ENCODE measurements at regions not wholly inside any gene's neighbourhood (a gene's known extent, or its start where the extent isn't known, plus 50 kb on each side); places are given as distances from the start of the nearest gene placed in this dataset.
"Not testable (repeated sequence)": the region's sequence is repeated elsewhere in the genome, so short reads cannot be mapped to it uniquely, and the experiment has no call there.

DNA sequence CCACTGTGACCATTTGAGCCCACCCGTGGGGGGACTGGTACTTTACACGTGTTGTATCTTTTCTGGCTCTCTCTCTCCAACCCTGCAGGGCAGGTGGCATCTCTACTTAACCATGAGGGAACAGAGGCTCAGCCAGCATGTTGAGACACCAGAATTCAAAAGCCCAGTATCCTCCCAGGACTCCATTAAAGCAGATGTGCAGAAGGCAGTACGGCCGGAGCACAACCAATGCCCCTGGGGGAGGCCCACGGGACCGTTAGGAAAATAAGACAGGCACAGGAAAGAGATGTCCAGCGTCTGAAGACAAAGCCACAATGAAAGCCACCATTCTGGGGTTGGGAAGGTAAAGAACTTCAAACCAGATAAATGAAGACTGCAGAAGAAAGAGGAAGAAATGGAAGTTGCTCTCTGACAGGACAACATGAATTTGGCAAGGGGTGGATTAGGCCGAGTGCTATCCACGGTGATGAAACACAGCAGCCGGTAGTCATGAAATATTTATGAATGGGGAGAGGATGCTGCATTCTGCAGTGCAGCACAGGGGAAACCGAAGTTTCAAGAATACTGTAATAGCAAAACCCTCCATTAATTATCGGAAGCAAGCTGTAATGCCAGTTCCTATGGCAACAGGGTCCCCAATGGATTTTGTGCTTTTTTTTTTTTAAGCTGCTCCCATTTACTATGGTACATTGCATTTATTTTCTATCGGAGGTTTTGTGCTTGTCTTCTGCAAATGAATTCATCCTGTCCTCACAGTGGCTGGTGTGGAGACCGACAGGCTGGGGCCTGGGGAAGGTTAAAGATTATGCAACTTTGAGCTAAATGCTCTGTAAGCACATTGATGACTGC, 179.4 kb downstream of the NRN1 start:
- Histone ChIP-seq H3K9ac (ENCODE audit: low read length) (no peak overlapping the region), H3K9me3 (ENCODE audit: insufficient read depth, low read depth, low read length) (no peaks in the 10 kb centered on the region), H3K4me1 (ENCODE audit: insufficient read depth, low read length) (no peaks in the 10 kb centered on the region), H3K27ac (ENCODE audit: low read depth, low read length) (no peak overlapping the region), H3K36me3 (ENCODE audit: insufficient read depth, low read length) (no peaks in the 10 kb centered on the region), H2AFZ (ENCODE audit: low read depth, low read length) (no peak overlapping the region), H3K79me2 (ENCODE audit: insufficient read depth, low read length) (no peaks in the 10 kb centered on the region), H3K4me2 (ENCODE audit: low read length) (no peak overlapping the region), H4K20me1 (ENCODE audit: insufficient read depth, low read length) (no peaks in the 10 kb centered on the region), H3K27me3 (ENCODE audit: insufficient read depth, low read length) (no peaks in the 10 kb centered on the region), H3K4me3 (ENCODE audit: insufficient read depth, low read depth, low read length) (no peak overlapping the region)
- Mint-ChIP-seq H3K27me3 (ENCODE audit: low read depth, unreplicated experiment) (peaks cover 25% of the 10 kb centered on the region), H3K4me3 (ENCODE audit: unreplicated experiment) (no peak overlapping the region), H3K36me3 (ENCODE audit: low read depth, unreplicated experiment) (peaks cover 2% of the 10 kb centered on the region), H3K4me1 (ENCODE audit: low read depth, unreplicated experiment) (no peaks in the 10 kb centered on the region), H3K9me3 (ENCODE audit: unreplicated experiment) (peaks cover 5% of the 10 kb centered on the region), H3K27ac (ENCODE audit: unreplicated experiment) (no peak overlapping the region)
- TF ChIP-seq EZH2 (IDR thresholded peaks at IDR 0.05; ENCODE audit: insufficient read depth, low read length), result no peak
- TF ChIP-seq, protein P1, sequence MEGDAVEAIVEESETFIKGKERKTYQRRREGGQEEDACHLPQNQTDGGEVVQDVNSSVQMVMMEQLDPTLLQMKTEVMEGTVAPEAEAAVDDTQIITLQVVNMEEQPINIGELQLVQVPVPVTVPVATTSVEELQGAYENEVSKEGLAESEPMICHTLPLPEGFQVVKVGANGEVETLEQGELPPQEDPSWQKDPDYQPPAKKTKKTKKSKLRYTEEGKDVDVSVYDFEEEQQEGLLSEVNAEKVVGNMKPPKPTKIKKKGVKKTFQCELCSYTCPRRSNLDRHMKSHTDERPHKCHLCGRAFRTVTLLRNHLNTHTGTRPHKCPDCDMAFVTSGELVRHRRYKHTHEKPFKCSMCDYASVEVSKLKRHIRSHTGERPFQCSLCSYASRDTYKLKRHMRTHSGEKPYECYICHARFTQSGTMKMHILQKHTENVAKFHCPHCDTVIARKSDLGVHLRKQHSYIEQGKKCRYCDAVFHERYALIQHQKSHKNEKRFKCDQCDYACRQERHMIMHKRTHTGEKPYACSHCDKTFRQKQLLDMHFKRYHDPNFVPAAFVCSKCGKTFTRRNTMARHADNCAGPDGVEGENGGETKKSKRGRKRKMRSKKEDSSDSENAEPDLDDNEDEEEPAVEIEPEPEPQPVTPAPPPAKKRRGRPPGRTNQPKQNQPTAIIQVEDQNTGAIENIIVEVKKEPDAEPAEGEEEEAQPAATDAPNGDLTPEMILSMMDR (IDR thresholded peaks at IDR 0.05; ENCODE audit: insufficient read depth, low read depth, low read length), result no peak
- FAIRE-seq (no peak), DNase-seq (ENCODE audit: low read depth) (no peak)

DNA sequence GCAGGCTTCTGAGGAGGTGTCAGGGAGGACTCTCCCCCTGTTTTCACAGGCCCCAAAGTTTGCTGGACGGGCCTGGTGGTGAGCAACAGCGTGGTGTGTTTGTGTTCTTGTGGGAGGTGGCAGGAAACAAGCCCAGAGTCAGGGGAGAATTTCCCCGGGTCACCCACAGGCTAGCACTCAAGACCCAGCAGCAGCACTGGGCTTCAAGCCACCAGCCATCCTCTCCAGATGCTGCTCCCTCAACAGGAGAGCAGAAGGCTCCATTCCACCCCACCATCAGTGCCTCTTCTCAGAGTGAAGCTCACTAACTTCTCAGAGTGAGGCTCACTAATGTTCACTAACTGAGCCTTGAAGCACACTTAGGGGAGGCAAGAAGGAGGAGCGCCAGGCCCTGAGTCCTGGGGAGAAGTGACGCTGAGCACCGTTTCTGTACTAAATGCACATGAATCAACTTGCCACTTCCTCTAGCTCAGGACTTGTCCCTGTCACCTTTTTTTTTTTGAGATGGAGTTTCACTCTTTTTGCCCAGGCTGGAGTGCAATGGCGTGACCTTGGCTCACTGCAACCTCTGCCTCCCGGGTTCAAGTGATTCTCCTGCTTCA, 182.2 kb downstream of the NRN1 start:
- not testable (repeated sequence) for H3K9ac ChIP-seq (ENCODE audit: low read length); H2AFZ ChIP-seq (ENCODE audit: low read depth, low read length); H3K4me2 ChIP-seq (ENCODE audit: low read length); H3K79me2 ChIP-seq (ENCODE audit: insufficient read depth, low read length); FAIRE-seq; H3K36me3 ChIP-seq (ENCODE audit: insufficient read depth, low read length); H3K4me3 ChIP-seq (ENCODE audit: insufficient read depth, low read depth, low read length); H3K4me1 ChIP-seq (ENCODE audit: insufficient read depth, low read length); H3K9me3 ChIP-seq (ENCODE audit: insufficient read depth, low read depth, low read length); H3K27ac ChIP-seq (ENCODE audit: low read depth, low read length); DNase-seq (ENCODE audit: low read depth); H3K36me3 Mint-ChIP-seq (ENCODE audit: low read depth, unreplicated experiment); H4K20me1 ChIP-seq (ENCODE audit: insufficient read depth, low read length); H3K27me3 ChIP-seq (ENCODE audit: insufficient read depth, low read length); H3K4me3 Mint-ChIP-seq (ENCODE audit: unreplicated experiment); H3K27ac Mint-ChIP-seq (ENCODE audit: unreplicated experiment); H3K4me1 Mint-ChIP-seq (ENCODE audit: low read depth, unreplicated experiment)
- H3K27me3 Mint-ChIP-seq (ENCODE audit: low read depth, unreplicated experiment), result peaks cover 18% of the 10 kb centered on the region
- H3K9me3 Mint-ChIP-seq (ENCODE audit: unreplicated experiment), result peaks cover 11% of the 10 kb centered on the region
